ENCODE measurements at regions not wholly inside any gene's neighbourhood (a gene's known extent, or its start where the extent isn't known, plus 50 kb on each side); places are given as distances from the start of the nearest gene placed in this dataset.

GRCh38 chr12:9364224-9365176 lies 156.3 kb upstream of the PZP start:
- H3K79me1 ChIP-seq (ENCODE audit: low read depth, low read length), result no peaks in the 10 kb centered on the region
- no peak overlapping the region for H3K14ac ChIP-seq (ENCODE audit: insufficient read length)
- peak overlapping the region; percentile 80 for H3K27ac ChIP-seq (ENCODE audit: low read depth, low read length)
- H4K20me1 ChIP-seq (replicated peaks in 1 of 2; ENCODE audit: control insufficient read depth in 1 of 2, insufficient read depth in 2 of 2, low read length in 2 of 2), result no peaks in the 10 kb centered on the region
- peak; percentile 86 for FAIRE-seq
- H3K4me1 ChIP-seq (replicated peaks in 1 of 4; ENCODE audit: control insufficient read depth in 3 of 4, insufficient read depth in 4 of 4, low read length in 3 of 4), result peaks cover 4 to 21% (median 12%) of the 10 kb centered on the region in 4 experiments; a peak in 6 of 7 replicates
- CTCF ChIA-PET (ENCODE audit: partially characterized antibody), result interaction anchor here (8.4 to 9.5 kb wide), 2 partner anchors 13 to 32 kb away, joined by 52 to 66 read pairs; no protein-coding TSS in a partner anchor
- no peaks in the 10 kb centered on the region for H3K79me2 ChIP-seq (ENCODE audit: control insufficient read depth in 1 of 2, insufficient read depth in 2 of 2, low read length in 2 of 2)
- H4K8ac ChIP-seq (ENCODE audit: extremely low read depth, insufficient read depth, low read length), result no peak overlapping the region
- H2BK15ac ChIP-seq (ENCODE audit: low read length), result no peak overlapping the region
- H2BK12ac ChIP-seq (ENCODE audit: low read depth, low read length), result peak overlapping the region; percentile 52
- WGBS, 2 experiments (ENCODE audit: extremely low coverage in 1 of 2, insufficient coverage in 1 of 2, insufficient read length in 1 of 2, insufficient replicate concordance in 2 of 2, low coverage in 1 of 2, low lambda C conversion rate in 2 of 2, missing lambda C conversion rate in 1 of 2), result 24% methylated on average over 13 of the region's 13 CpGs; no CpG with 5 or more reads in 1 of the 2 experiments
- DNase-seq (ENCODE audit: low read depth in 1 of 2, low spot score in 2 of 2), result peak; percentile 44 to 65
- H2AFZ ChIP-seq (ENCODE audit: low read length), result peak overlapping the region; percentile 90
- no peak overlapping the region for H3K4ac ChIP-seq (replicated peaks; ENCODE audit: insufficient read length, low read depth, low read length)
- H3K23ac ChIP-seq (ENCODE audit: insufficient read length), result no peak overlapping the region
- H3K23me2 ChIP-seq (ENCODE audit: low read depth, low read length), result no peaks in the 10 kb centered on the region
- H3K56ac ChIP-seq (replicated peaks; ENCODE audit: insufficient read length, low read depth, low read length), result no peak overlapping the region
- peak overlapping the region; percentile 20 for H4K91ac ChIP-seq (replicated peaks; ENCODE audit: insufficient read length, low read length)
- H2AK5ac ChIP-seq (ENCODE audit: low read depth, low read length), result no peak overlapping the region
- no peak overlapping the region for H4K5ac ChIP-seq (ENCODE audit: insufficient read length, low read depth, low read length)
- POLR2A ChIA-PET (ENCODE audit: partially characterized antibody), result interaction anchor here (0.7 to 5.5 kb wide), 6 partner anchors 8 to 104 kb away, joined by 3 to 31 read pairs (median 6); no protein-coding TSS in a partner anchor
- peak overlapping the region; percentile 41; the same call in 1 of the 2 replicates for H2BK5ac ChIP-seq (ENCODE audit: low read depth, low read length)
- H3K9me3 ChIP-seq (ENCODE audit: insufficient read depth in 2 of 2, low read depth in 1 of 2, low read length in 1 of 2), result no peaks in the 10 kb centered on the region
- peak overlapping the region in 3 of 4 experiments; percentile 8 to 24 (median 24); a peak in 4 of 8 replicates for H3K4me3 ChIP-seq (ENCODE audit: extremely low read depth in 1 of 4, insufficient read depth in 2 of 4, low read depth in 3 of 4, low read length in 4 of 4)
- peak overlapping the region; percentile 49 to 56 for H3K4me2 ChIP-seq (ENCODE audit: insufficient read depth in 1 of 2, low read depth in 2 of 2, low read length in 2 of 2)
- peak overlapping the region; percentile 65 for H3K18ac ChIP-seq (ENCODE audit: extremely low read depth, low read length)
- H3K36me3 ChIP-seq (ENCODE audit: control insufficient read depth in 2 of 4, insufficient read depth in 4 of 4, low read length in 3 of 4), result no peaks in the 10 kb centered on the region
- H3K9ac ChIP-seq (replicated peaks in 1 of 4; ENCODE audit: extremely low read depth in 1 of 4, low read depth in 3 of 4, low read length in 3 of 4), result peak overlapping the region in 3 of 4 experiments; percentile 54 to 61 (median 58); a peak in 3 of 7 replicates
- H2BK20ac ChIP-seq (ENCODE audit: low read length), result peak overlapping the region; percentile 67
- no peaks in the 10 kb centered on the region for H3K27me3 ChIP-seq (replicated peaks in 1 of 4; ENCODE audit: control insufficient read depth in 3 of 4, extremely low read depth in 1 of 4, insufficient read depth in 3 of 4, low read length in 3 of 4)
- peak overlapping the region; percentile 25 for H2BK120ac ChIP-seq (replicated peaks; ENCODE audit: low read depth, low read length)
- peak; percentile 92 for TF ChIP-seq TBP (IDR thresholded peaks at IDR 0.05; ENCODE audit: low read depth, low read length)
- no peak for TF ChIP-seq RNF2 (IDR thresholded peaks at IDR 0.05; ENCODE audit: borderline replicate concordance, low read depth, low read length, missing control alignments, poor library complexity, severe bottlenecking)
- TF ChIP-seq ATF2 (IDR thresholded peaks at IDR 0.05; ENCODE audit: low read length), result no peak
- no peak for TF ChIP-seq TCF12 (IDR thresholded peaks at IDR 0.05; ENCODE audit: low read depth, low read length)
- peak; percentile 99 for TF ChIP-seq TAF7 (optimal IDR thresholded peaks at IDR 0.05; ENCODE audit: borderline replicate concordance, low read depth, low read length)
- TF ChIP-seq EZH2 (IDR thresholded peaks at IDR 0.05; ENCODE audit: low read depth, low read length, severe bottlenecking), result no peak
- TF ChIP-seq GTF2F1 (IDR thresholded peaks at IDR 0.05; ENCODE audit: borderline replicate concordance, low read depth, low read length), result peak; percentile 94
- TF ChIP-seq NANOG (IDR thresholded peaks at IDR 0.05; ENCODE audit: insufficient read depth, low read depth, low read length, poor library complexity, severe bottlenecking), result peak; percentile 53
- peak; percentile 90 to 98 for TF ChIP-seq POLR2A (IDR thresholded peaks at IDR 0.05; ENCODE audit: control extremely low read depth in 1 of 2, low read depth in 2 of 2, low read length in 2 of 2)
